Renal pelvis (tissue), 1 donor: ENCODE measurements at regions not wholly inside any gene's neighbourhood (a gene's known extent, or its start where the extent isn't known, plus 50 kb on each side); places are given as distances from the start of the nearest gene placed in this dataset.
A peak's percentile ranks its signal among the peaks of the same experiment; 100 is the strongest.

Source experiments
- DNase-seq: peaks from one replicate; pipeline ENCODE4 v3.0.0-alpha.2; 2013

DNA sequence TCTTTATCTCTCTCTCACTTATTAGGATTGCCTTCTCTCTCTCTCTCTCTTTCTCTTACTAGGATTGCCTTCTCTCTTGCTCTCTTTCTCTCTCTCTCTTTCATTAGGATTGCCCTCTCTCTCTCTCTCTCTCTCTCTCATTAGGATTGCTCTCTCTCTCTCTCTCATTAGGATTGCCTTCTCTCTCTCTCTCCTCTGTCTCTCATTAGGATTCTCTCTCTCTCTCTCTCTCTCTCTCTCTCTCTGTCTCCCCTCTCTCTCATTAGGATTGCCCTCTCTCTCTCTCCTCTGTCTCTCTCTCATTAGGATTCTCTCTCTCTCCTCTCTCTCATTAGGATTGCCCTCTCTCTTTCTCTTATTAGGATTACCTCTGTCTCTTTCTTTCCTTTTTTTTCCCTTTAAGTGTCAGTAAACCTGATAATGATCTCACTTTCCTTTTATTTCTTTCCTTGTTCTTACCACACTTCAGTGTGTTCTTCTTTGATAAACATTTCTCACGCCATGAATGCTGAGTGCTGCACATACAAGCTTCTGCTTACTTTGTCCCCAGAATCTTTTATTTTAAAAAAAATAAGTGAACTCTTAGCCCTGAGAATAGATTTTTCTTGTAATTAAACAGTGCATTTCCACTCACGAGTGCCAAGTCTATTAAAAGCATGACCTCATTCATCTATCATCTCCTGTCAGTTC lies 243.4 kb upstream of the TBC1D5 start:
- DNase-seq, result no peak

DNA sequence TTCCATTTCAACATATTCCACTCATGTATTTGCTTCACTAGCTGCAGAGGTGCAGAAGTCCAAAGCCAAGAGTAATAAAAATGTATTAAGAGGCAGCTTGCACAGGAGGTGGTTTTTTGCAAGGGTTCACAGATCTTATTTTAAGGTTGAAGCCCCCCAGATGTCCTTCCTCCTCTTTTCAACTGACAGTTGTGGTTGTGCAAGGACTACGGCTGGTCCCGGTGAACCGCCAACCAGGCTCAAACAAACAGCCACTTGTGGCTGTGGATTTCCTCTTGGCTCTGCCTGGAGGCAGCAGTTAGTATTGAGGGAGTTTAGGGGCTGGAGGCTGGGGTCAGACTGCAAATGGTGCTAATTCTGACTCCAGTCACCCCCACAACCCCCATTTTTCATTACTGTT lies 240.7 kb upstream of the TBC1D5 start:
- no peak for DNase-seq

DNA sequence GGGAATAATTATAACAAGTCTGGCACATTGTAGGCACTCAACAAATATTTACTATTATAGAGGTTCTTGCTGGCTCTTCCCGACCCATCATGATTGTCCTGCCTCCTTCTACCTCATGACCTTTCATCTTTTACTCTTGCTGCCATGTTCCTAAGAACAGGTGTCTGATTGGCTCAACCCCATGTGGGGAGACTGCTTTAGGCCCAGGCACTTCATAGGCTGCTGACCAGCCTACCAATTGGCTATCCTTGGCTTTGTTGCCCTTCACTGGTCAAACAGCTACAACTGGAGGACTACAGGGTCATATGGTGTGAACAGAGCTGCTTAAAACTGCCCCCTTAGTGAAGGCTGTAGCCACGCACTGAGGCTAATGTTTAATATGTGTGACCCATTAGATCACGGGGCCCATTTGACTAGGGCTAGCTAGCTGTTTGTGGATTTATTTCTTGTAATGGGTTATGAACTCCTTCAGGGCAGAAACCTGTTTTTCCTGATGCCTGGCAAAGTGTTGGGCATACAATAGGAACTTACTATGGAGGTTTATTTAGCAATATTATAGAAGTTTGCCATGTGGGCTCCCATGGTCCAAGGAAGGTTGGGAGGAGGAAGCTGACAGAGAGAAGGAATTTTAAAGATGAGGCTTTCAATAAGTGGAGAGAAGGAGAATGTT lies 239.9 kb upstream of the TBC1D5 start:
- no peak for DNase-seq

DNA sequence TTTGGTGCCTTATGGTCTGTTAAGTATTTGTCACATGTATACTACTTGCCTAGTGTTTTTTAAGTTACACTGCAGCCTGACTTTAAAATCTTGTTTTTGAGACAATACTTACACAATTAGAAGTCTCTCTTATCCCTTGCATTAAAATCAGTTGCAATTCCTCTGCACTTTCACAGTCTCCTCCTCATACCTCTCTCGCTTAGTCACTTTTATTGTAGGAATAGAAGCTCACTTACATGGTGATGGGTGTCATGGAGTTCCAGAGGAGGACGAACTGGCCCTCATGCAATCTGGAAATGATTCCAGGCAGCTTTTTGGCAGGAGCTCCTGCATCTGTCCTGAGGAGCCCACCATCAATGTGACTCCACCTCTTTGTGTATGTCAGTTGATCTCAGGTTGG lies 238.4 kb upstream of the TBC1D5 start:
- no peak for DNase-seq

DNA sequence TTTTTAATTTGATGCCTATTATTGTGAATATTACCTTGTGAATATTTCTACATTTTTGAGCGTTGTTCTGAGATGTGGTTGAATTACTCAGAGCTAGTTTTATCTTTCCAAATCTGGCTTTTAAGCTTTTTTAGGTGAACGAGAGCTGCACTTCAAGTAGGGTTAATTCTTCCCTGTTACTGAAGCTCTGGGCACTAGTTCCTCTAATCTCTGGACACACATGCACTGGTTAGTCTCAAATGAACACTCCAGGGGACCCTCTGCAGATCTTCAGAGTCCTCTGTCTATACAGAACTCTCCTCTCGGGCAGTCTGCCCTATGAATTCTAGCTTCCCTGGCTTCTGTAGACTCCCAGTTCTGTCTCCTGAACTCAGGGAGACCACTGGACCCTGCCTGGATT lies 237.5 kb upstream of the TBC1D5 start:
- no peak for DNase-seq

DNA sequence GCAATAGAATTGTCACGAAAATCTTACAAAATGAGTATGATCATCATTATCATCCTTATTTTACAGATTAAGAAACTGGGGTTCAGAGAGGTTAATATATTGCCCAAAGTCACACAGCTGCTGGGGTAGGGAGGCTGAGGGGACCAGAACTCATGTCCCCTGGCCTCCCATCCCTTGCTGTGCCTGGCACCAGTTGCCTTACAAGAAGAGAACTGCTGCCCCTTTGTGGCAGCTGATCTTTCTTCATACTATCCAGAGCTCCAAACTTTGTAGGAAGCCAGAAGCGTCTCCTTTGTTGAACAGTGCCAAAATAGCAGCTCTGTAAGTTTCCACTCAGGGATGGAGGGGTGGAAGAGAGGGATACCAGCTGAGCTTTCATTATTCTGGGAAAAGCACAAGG lies 236.8 kb upstream of the TBC1D5 start:
- no peak for DNase-seq

DNA sequence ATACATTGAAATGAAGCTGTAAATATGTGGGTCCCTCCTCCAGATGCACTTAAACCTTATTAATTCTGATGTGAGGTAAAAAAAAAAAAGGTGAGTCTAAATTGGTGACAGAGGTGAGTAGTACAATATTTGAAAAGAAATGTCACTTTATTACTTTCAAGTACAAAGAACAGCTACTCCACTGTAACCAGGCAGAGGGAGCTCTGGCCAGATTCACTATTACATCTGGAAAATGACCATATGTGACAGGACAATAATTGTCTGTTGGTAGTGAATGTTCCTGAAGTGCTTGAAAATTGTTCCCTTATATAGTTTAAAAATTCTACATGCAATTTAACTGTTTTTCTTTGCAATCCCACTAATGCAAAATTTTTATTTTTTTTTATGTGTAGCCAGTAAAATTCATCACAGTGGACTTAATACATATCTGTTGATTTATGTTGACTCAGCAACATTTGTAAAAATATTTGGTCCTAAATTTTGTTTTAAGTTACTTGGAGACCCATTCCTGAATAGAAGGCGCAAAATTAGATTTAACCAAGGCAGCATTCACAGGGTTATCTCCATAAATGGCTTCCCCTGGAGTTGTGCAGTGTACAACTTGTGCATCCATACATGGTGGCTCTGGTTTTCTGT lies 231.9 kb upstream of the TBC1D5 start:
- DNase-seq, result no peak

DNA sequence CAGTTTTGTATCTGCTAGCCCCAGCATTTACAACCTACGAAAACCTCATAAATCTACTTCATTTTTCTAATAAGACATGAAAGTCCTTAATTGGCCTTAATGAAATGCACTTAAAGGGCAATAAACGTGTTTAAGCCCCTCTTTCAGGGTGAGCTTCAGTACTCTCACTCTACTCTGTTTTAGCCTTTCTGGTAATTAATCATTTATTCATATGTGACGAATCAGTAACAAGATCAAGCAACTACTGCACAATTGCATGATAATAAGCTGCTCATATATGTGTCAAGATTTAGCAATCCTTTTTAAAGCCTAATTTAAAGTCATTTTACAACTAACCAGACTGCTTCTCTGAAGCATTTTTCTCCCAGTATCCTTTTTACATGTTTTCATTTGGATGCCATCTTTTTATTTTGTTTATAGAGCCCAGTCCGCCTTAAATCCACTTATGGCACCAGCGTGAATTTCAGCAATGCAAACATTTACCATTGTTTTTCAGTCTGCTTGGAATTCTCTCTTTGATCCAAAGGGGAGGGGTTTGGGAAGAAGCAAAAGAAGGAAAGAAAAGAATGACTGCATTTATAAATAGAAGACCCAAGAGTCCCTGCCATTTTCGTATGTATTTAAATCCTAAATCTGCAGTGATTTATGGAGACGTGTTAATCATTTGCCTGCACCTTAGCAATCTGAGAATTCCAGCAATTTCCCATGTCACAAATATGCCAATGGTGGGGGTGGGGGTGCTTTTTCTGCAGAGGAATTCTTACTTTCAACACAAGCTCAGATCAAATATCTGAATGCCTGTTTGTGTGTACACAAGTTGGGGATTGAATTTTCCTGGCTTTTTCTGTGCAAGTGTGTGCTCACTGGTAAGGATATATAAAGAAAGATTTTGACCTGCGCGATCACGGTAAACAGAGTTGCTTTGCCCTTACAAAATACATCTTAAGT lies 230.8 kb upstream of the TBC1D5 start:
- peak; percentile 49 for DNase-seq

DNA sequence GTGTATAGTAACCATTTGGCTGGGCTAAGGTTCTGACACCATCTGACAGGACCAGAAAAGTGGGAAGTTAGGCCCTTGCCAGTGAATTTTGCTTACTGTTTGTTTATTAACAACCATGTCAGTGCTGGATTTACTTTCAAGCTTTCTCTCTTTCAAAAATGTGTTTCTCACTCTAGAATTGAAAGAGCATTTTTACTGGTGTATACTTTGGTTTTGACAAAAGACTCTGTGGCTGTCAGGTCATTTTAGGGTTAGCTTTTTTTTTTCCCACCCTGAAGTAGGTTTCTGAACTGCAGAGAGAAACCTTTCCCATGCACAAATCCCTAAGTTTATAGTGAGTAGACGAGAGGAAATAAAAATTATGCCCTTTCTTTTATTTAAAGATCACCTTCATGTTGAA lies 230.0 kb upstream of the TBC1D5 start:
- DNase-seq, result no peak

DNA sequence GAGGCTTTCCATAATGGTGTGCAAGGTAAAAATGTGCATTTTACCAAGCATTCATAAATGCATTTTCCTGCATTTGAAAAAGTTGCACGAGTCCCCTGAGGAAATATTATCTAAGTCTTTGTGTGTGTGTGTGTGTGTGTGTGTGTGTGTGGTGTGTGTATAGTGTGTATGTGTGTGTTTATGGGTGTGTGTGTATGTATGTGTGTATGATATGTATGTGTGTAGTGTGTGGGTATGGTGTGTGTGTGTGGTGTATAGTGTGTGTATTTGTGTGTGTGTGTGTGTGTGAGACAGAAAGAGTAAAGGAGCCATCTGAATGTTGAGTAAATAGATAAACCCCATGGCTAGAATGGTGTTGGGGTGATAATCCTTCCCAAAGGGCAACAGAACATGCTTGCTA lies 229.6 kb upstream of the TBC1D5 start:
- DNase-seq, result no peak

DNA sequence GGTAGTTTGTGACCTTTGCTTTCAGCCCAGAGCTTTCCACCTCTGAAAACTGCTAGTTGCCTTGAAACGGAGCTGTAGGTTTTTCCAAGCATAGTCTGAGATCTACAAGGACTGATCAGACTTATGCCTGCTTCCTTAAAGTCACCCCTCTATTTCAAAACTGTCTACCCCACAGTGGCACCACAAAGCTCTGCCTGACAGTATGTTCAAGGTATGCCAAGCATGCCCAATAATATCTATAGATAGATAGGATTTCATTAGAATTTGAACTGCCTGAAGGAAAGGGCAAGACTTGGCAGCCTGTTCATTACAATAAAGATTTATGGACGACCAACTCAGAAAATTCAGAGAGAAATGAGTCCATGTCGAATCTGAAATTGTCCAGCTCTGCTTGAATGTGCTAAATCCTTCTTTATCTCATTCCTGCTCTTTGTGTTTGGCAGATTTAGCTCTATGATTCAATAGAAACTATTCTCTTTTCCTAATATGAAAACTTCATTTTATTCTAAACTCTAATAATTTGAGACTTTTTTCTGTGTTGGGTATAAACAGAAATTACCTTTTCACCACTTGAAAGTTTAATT lies 227.6 kb upstream of the TBC1D5 start:
- no peak for DNase-seq

DNA sequence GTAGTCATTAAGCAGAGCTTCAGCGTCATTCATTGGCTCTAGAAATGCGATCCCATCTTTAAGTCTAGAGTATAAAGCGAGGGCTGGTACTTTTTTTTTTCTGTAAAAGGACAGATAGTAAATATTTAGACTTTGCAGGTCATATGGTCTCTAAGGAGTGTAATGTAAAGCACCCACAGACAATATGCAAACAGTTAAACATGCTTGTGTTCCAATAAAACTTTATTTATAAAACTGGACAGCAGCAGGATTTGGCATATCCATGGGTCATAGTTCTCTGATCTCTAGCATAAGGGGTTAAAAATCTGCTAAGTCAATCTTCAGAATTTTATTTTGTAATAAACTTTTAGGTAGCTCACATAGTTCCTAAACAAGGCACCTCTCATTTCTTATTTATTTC lies 226.8 kb upstream of the TBC1D5 start:
- no peak for DNase-seq

DNA sequence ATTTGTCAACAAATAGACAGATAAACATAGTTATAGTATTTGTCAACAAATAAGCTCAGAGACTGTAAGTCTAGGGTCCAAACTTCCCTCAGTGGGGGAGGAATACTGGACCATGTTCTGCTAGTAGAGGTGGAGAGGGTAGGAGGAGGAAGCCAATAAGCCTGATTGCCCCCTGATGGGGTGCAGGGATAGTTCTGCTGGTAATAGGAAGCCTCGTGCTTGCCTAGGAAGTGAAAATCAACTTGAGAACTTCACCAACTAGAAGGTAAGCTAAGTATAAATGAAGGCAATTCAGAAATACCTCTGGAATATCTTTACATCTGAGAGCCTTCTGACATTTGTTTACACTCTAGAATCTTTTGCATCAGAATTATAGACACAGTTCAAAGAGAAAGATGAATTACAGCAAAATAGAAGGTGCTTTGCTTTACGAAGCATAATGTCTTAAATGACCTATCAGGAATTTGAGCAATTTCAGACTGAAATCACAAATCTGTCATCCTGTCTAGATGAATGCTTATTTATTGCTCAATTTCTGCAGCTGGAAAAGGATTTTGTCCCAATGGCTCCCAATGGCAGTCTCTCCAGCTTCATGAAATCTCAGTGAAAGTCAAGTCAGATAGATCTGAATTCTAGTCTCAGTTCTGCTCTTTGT lies 225.6 kb upstream of the TBC1D5 start:
- DNase-seq, result no peak

DNA sequence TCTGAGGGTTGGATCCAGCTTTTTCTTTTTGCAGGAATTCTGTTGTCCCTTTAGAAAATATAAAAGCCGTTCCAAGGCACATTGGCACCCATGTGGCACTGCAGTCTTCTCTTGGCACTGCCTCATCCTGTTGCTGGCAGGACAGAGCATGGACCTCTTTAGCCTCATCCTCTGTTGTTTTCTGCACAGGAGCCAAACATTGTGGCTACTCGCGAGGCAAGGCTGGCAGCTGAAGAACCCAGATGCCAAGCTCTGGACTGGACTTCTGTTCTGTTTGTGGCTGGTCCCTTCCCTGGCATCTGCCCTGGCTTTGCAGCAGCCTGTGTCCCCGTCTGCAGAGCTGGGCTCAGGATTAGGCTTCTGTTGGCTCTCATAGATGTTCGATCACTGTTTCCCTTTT lies 224.7 kb upstream of the TBC1D5 start:
- no peak for DNase-seq

DNA sequence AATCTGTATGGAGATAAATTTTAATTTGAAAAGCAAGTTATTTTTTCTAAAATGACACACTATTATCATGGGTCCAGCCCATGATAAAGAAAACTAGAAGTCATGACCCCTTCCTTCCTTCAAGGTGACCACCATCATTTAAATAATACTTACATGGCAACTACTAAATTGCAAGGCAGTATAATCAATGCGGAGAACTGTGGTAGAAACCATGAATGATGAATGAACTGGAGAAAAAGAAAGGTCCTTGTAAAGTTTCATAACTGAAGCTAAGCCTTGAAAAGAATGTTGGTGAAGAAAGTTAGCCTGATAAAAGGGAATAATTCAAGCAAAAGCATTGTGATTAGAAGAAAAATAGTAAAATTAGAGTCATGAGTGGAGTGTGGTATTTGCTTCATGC lies 222.9 kb upstream of the TBC1D5 start:
- no peak for DNase-seq

DNA sequence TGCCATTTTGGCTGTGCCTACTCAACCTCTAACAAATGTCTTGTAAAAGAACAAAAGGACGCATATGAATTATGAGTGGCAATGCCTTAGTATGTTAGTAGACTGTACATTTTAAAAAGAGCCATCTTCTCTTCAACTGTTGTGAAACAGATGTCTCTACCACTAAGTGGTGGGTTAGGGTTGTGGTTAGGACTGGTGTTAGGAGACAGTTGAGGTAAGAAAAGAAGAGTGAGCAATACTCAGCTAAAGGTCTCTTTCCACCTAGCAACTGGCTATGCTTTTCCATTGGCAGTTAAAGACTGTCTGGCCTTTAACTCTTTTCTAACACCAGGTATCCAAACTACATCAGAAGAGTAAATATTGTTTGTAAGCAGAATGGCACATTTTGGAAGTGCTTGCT lies 221.7 kb upstream of the TBC1D5 start:
- DNase-seq, result no peak

DNA sequence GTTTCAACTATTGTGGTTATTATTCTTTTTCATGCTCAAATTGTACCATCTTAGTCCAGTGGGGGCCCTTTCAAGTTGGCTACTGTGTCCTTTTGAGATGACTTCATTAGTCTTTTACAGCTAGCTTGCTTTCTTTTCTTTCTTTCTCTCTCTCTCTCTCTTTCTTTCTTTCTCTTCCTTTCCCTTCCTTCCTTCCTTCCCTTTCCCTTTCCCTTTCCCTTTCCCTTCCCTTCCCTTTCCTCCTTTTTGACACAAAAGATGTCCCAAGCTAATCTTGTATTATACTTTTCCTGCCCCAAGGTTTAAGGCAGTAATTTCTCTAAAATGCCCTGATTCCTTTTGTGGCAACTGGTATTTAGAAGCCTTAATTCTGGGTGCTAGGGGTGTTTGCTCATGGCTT lies 213.0 kb upstream of the TBC1D5 start:
- no peak for DNase-seq

DNA sequence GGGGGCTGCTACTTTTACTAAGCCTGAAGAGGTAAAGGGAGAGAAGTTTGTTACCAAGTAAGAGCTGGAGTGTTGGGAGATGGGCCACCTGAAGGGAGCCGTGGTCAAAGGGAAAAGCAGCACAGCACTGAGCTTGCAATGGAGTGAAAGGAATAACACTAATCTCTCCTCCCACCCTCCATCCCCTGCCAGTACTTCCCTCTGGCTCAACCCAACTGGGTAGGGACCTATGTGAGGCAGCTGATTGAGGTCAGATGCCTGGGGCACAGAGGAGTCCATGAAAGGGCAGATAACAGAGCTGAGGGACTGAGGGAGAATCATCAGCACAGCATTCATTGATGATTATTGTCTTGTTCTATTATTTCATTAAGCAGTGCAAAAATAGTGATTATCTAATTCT lies 212.4 kb upstream of the TBC1D5 start:
- DNase-seq, result no peak

DNA sequence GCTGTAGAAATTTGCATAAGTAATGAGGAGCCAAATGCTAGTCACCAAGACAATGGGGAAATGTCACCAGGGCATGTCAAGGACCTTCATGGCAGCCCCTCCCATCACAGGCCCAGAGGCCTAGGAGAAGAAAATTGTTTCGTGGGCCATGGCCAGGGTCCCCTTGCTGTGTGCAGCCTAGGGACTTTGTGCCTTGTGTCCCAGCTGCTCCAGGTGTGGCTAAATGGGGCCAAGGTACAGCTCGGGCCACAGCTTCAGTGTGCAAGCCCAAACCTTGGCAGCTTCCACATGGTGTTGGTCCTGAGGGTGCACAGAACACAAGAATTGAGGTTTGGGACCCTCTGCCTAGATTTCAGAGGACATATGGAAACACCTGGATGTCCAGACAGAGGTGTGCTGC lies 208.8 kb upstream of the TBC1D5 start:
- no peak for DNase-seq

DNA sequence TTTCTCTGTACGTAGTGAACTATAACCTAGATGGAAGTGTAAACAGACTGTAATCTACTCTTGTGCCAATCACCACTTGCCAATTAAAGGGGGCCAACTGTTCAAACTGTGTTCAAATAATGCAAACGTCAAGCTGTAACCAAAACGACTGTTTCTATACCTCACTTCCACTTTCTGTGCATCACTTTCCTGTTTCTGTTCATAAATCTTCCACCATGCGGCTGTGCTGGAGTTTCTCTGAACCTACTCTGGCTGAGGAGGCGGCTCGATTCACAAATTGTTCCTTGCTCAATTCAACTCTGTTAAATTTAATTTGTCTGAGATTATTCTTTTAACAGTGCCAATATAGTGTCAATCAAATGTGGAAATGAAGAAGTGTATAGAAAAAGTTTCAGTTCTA lies 206.7 kb upstream of the TBC1D5 start:
- no peak for DNase-seq

DNA sequence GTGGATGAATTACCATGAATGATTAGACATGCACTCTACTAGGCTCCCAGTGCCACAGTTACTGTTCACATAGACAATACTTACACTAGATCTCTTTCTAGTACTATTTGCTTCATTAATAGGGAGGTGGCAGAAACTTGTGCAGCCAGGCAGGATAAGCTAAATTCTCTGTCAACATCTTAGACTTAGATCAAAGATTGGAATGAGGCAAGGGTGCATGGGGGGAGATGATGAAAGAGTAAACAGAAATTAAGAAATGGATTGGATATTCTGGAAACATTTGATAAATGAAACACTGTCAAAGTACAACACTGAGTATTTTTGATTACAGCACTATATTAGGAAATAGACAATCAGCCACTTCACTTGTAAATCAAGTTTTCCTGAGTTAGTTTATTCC lies 205.4 kb upstream of the TBC1D5 start:
- no peak for DNase-seq

DNA sequence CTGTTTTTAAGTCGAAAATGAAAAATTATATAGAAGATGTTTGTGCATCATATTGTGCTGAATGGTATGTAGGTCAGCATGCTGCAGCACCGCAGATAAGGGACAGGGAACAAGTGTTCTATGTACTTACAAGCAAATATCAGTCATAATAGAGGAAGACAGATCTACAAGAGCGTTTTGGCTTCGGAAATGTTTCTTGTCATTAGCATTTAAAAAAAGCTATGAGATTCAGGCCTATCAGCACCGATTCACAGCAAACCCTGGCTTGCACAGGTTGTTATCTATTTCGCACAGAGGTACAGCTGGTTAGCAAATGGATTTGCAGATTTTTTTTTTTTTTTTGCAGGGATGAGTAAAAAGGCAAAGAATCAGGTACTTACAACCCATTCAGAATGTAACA lies 204.2 kb upstream of the TBC1D5 start:
- no peak for DNase-seq
